HS-27A (cell line): ENCODE measurements at regions not wholly inside any gene's neighbourhood (a gene's known extent, or its start where the extent isn't known, plus 50 kb on each side); places are given as distances from the start of the nearest gene placed in this dataset.

Experiments
- DNase-seq: peaks from one replicate; pipeline ENCODE4 v3.0.0-alpha.2; 2012; ENCODE audit warnings: low read depth, missing footprints

- no peak for DNase-seq
These were observed 75.9 kb upstream of the SMYD2 start for GRCh38 chr1:214205053-214205452.

GRCh38 chr1:214208460-214208859 lies 72.5 kb upstream of the SMYD2 start:
- DNase-seq = no peak

GRCh38 chr1:214209260-214209808 lies 71.6 kb upstream of the SMYD2 start:
- DNase-seq = no peak

GRCh38 chr1:214213136-214213535 lies 67.8 kb upstream of the SMYD2 start:
- no peak for DNase-seq

- DNase-seq = no peak
These were observed 66.1 kb upstream of the SMYD2 start for GRCh38 chr1:214214851-214215250.

- no peak for DNase-seq
These were observed 65.4 kb upstream of the SMYD2 start for GRCh38 chr1:214215583-214215982.

GRCh38 chr1:214216021-214216420 lies 64.9 kb upstream of the SMYD2 start:
- DNase-seq = no peak

GRCh38 chr1:214216779-214217178 lies 64.2 kb upstream of the SMYD2 start:
- no peak for DNase-seq

GRCh38 chr1:214219902-214220301 lies 61.1 kb upstream of the SMYD2 start:
- DNase-seq = no peak

GRCh38 chr1:214220891-214221290 lies 60.1 kb upstream of the SMYD2 start:
- no peak for DNase-seq

GRCh38 chr1:214224611-214225354 lies 56.2 kb upstream of the SMYD2 start:
- no peak for DNase-seq

- DNase-seq = no peak
These were observed 52.0 kb upstream of the SMYD2 start for GRCh38 chr1:214228976-214229375.

GRCh38 chr1:214229736-214230135 lies 51.2 kb upstream of the SMYD2 start:
- DNase-seq = no peak
